ENCODE measurements at regions not wholly inside any gene's neighbourhood (a gene's known extent, or its start where the extent isn't known, plus 50 kb on each side); places are given as distances from the start of the nearest gene placed in this dataset.

DNA sequence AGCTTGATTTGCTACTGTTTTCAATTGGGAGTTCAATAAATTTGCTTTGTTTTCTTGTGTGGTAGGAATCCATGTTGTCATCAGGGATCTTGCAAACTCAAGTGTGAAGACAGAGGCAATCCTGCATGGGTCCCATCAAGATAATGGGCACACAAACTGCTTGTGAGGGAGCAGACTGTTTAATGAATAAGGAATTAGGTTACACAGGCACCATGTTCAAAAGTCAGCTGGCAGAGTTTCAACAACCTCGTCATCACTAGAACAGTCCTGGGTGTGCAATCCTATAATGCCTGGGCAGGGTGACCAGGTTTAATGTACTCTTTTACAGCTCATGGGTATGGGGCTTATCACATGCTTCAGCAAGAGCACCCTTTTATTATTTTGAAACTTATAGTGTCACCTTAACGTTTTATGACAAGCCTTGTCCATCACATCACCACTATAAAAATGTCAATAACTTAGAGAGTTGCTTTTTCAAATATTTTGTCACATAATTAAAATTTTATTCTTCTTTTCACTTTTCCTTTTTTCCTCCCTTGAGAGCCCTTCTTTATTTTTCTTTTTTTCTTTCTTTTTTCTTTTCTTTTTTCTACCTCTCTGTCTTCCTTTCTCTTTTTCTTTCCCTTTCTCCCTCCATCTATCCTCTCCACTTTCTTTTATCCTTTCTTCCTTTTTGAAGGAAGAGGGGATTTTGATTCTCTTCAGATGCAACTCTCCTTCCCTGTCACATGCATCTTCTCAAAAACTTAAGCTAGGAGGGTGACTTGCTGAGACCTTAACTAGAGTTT, 252.2 kb upstream of the ATP2B1 start:
- no peak overlapping the region for H3K27ac ChIP-seq
- ChIA-PET CTCF (no interaction called here), POLR2A (ENCODE audit: low non-redundant PET) (no interaction called here)
- TF ChIP-seq CTCF (conservative IDR thresholded peaks at IDR 0.05; ENCODE audit: low read depth): no peak
- peak; percentile 38 for DNase-seq (ENCODE audit: low spot score)

DNA sequence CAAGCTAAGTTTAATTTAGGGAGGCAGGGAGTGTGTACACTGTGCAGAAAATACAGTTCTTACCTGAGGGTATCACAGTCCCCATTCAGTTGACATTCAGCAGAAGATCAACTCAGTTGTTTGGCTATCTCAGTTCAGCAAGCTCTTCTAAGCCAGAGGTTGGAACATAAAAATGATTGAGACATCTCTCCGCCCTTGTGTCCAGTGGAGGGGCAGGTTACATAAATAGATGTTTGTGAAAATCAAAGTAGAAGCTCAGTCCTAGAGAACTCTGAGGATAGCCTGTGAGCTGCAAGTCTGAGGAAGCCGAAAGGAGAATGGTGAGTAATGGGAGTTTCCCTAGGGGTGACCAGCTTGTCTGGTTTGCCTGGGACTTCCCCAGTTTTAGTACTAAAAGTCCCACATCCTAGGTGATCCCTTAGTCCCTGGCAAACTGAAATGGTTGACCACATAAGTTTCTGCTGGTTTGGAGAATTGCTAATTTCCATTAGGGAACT, 251.4 kb upstream of the ATP2B1 start:
- H3K27ac ChIP-seq: no peak overlapping the region

DNA sequence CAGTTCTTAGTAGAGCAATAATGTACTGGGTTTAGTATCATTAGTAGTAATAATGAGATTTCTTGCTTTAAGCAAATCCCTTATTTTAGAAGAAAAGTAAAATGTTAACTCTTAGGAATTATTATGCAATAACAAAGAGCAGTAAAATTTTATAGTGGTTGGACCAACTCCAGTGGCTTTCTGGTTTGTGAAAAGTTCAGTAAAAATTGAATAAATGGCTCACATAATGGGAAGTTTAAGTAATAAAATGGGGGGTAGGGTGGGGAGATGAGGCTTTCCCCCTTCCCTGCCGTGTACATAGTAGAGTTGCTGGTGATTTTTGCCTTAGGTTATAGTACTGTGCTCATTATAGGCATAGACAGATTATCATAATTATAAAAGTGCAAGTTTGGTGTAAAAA, 250.5 kb upstream of the ATP2B1 start:
- TF ChIP-seq CTCF (conservative IDR thresholded peaks at IDR 0.05; ENCODE audit: low read depth): no peak
- DNase-seq (ENCODE audit: low spot score): no peak
- POLR2A ChIA-PET (ENCODE audit: low non-redundant PET): no interaction called here
- CTCF ChIA-PET: no interaction called here
- H3K27ac ChIP-seq: no peak overlapping the region

More for the DNA sequence above, 251.4 kb upstream of the ATP2B1 start:
- peak; percentile 18 for DNase-seq (ENCODE audit: low spot score)
- ChIA-PET POLR2A (ENCODE audit: low non-redundant PET) (no interaction called here), CTCF (interaction anchor here (0.6 kb wide), 1 partner anchor 21 kb away, joined by 3 read pairs; no protein-coding TSS in a partner anchor)
- no peak for TF ChIP-seq CTCF (conservative IDR thresholded peaks at IDR 0.05; ENCODE audit: low read depth)

GRCh38 chr12:89954259-89954658, 245.6 kb upstream of the ATP2B1 start:
- no peak for TF ChIP-seq CTCF (conservative IDR thresholded peaks at IDR 0.05; ENCODE audit: low read depth)
- ChIA-PET CTCF (no interaction called here), POLR2A (ENCODE audit: low non-redundant PET) (no interaction called here)
- H3K27ac ChIP-seq: no peak overlapping the region
- DNase-seq (ENCODE audit: low spot score): no peak

DNA sequence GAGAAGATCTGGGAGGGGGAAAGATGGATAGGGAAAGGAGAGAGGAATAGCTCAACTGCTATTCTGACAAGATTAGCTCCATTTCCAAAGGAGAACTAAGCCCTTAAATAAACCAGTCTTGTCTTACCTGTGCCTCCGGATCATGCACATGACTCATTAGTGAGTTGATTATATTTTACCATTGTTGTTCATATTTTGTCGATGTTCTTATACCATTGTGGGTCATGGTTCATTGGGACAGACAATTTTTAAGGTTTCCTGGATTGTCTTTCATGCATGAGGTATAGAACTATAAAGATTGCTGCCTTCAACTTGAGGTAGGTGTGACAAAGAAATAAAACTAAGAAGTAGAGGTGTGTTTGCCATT, 243.0 kb upstream of the ATP2B1 start:
- no peak overlapping the region for H3K27ac ChIP-seq
- DNase-seq (ENCODE audit: low spot score): peak; percentile 14
- ChIA-PET CTCF (interaction anchor here (0.6 kb wide), 1 partner anchor 157 kb away, joined by 3 read pairs; no protein-coding TSS in a partner anchor), POLR2A (ENCODE audit: low non-redundant PET) (no interaction called here)
- no peak for TF ChIP-seq CTCF (conservative IDR thresholded peaks at IDR 0.05; ENCODE audit: low read depth)

DNA sequence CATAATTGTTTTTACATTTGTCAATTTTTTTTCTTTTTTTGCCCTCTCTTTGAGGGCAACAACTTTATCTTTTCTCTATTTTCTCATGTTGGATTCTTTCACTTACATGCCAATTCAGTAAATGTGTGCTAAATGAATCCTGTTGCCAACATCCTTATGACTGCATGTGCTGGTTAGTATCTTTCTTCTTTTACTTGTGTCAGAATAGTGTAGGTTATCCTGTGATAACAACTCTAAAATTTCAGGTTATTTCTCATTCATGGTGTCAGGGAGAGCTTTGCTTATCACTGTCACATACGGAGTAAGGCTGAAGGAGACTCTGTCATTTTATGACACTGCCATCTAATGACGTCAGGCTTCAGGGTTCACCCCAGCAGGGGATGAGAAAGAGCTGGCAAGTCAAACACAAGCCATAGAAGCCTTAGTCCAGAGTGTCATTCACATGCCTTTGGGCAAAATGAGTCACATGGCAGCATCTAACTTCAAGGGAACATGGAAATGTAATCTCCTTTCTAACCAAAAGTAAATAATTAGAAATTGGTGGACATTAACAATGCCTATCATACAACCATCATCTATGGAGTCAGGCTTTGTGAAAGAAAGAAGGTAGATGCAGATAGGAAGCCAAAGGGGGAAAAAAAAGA, 242.5 kb upstream of the ATP2B1 start:
- CTCF ChIA-PET: interaction anchor here (0.6 kb wide), 1 partner anchor 157 kb away, joined by 3 read pairs; no protein-coding TSS in a partner anchor
- no peak overlapping the region for H3K27ac ChIP-seq
- DNase-seq (ENCODE audit: low spot score): peak; percentile 44
- POLR2A ChIA-PET (ENCODE audit: low non-redundant PET): no interaction called here
- no peak for TF ChIP-seq CTCF (conservative IDR thresholded peaks at IDR 0.05; ENCODE audit: low read depth)
